M059J (cell line): ENCODE measurements at regions not wholly inside any gene's neighbourhood (a gene's known extent, or its start where the extent isn't known, plus 50 kb on each side); places are given as distances from the start of the nearest gene placed in this dataset.
"Not testable (repeated sequence)": the region's sequence is repeated elsewhere in the genome, so short reads cannot be mapped to it uniquely, and the experiment has no call there.

Source experiments
- DNase-seq: peaks from one replicate; pipeline ENCODE4 v3.0.0-alpha.2; 2012; ENCODE audit warnings: low read depth

- no peak for DNase-seq
Measured at GRCh38 chr6:81564470-81565068, 187.9 kb downstream of the TENT5A start.

DNA sequence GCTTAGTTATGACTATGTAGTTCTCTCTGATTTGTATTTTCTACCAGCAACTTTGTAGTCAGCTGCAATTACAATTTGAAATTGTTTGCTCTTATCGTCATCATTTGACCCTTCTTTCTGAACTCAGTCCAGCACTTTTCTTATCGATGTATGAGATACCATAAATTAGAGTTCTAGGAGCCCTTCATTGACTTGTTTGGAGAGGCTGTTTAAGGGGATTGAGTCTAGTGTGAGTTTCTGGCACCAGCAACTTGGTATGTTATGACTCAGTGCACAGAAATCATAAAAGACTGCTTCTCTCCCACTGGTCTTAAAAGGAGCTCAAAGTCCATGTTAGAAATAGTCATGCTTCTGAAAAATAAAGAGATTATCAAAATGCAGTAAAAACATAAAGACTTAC is 190.3 kb downstream of the TENT5A start:
- peak; percentile 82 for DNase-seq

DNA sequence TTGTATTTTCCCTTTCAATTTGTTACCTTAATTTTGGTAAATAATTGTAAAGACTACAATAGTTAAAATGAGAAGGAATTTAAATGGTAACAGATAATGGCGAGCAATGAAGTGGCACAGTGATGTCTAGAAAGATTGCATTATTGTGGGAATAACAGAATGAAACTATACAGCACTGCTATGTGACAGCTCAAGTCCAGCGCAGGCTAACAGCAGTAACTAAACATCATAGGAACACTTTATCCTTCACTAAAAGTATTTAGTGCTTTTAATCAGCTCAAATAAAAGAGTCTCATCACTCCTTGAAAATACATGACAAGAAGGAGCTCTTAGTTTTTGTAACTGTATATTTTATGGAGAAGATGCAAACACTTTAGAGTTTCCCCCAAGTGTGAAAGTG is 190.8 kb downstream of the TENT5A start:
- no peak for DNase-seq

DNA sequence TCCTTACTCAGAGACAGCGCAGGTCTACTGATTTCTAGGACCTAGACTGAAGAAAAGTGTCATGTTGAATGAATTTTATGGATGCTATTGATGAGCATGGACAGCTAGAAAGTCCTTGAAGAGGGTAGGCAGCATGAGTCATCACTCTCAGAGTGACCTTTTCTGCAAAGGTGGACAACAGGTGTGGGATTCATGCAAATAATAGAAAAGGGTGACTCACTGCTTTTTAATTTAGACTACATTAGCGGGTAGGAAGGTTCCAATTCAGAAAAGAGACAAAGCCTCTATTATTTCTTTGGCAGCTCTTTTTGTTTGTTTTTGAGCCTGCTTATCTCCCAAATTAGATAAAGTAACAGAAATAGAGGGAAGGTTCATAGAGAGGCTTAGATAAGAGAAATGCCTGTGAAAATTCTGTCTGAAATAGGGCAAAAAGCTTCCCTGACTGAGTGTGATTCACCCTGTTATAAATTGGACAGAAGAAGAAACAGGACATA is 191.4 kb downstream of the TENT5A start:
- peak; percentile 51 for DNase-seq

GRCh38 chr6:81557811-81558210 is 194.7 kb downstream of the TENT5A start:
- DNase-seq = no peak

DNA sequence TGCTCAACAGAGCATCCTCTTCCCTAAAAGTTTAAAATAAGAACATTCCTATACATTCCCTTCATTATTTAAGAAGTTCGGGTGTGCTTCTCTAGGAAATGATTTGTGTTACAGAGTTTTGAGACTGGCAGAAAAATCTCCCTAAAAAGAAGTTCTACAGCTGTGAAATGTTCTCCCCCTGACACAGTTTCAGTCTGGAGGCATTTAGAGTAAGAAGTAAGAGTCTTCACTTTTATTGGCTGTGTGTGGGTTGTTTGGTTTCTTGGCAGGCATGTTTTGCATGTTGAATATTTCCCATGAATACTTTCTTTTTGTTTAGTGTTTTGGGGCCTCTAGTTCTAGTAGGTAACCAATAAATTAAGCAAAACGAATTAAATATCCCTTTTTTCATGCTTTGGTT is 195.9 kb downstream of the TENT5A start:
- no peak for DNase-seq

DNA sequence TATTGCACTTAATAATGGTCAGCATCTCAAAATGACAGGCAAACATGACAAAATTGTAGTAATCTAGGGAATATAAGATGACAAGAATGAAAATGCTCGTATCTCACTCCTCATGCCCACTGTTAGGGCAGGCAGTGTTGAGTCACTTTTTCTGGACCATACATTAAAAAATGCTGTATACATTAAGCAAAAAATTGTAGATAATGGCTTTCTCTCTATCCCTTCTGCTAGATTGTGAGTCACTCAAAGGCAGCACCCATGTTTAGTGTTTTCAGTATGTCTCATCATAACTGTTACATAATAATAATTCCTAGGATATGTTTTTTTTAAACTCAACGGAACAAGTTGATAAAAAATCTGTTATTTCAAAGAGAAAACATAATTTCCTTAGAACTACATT is 199.3 kb downstream of the TENT5A start:
- DNase-seq = no peak

GRCh38 chr6:81552644-81553043 is 199.8 kb downstream of the TENT5A start:
- DNase-seq = no peak

- no peak for DNase-seq
Measured at GRCh38 chr6:81547149-81547548, 205.3 kb downstream of the TENT5A start.

DNA sequence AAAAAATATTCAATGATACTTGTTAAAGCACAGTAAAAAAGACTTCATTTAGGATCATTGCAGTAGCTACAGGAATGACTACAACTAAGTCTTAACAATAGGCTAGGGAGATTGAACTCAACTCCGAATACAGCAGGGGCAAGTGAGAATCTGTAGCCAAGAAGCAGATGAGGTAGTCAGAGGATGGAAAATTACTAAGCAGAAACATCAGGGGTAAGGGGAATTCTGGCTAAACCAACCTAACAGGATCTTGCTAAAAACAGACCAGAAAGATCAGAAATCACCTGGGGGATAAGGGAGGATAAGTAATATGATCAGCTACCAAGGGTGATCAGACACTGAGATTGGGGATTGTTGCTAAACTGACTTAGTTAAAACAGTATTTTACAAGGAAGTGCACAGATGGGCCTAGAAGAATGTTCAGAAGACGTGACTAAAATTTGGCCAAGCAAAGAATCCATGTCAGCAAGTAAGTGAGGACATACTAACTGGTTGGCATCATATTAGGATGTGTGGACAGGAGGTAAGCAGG is 217.5 kb downstream of the TENT5A start:
- DNase-seq = no peak

- peak; percentile 9 for DNase-seq
Measured at GRCh38 chr6:81531869-81532561, 220.5 kb downstream of the TENT5A start.

DNA sequence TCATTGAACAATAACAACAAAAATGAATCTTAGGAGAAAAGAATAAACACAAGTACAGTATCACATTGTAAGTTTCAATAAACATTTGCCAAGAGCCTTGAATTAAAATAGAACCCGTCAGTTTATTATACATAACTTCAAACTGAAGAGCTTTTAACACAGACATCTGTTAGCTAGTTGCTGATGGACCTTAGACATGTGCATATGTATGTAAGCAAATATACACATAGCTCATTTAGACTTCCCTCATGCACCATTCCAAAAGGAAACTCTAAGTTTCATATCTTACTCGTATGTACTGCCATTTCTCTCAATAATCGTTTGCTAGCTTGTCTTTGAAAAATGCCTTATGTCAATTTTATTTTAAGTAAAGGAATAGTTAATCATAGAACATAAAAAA is 235.0 kb downstream of the TENT5A start:
- DNase-seq = no peak

- no peak for DNase-seq
Measured at GRCh38 chr6:81515562-81516453, 236.7 kb downstream of the TENT5A start.

DNA sequence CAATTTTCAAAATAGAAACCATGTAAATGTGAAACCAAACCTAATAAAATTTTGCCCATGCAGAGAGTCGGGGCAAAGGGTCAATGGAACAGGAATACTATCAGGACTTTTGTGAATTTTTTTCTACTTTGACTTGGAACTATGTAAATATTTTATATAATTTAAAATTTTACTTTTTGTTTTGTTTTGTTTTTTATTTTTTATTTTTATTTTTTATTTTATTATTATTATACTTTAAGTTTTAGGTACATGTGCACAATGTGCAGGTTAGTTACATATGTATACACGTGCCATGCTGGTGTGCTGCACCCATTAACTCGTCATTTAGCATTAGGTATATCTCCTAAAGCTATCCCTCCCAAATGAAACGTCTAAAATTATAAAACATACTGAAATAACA is 238.3 kb downstream of the TENT5A start:
- DNase-seq = not testable (repeated sequence)

DNA sequence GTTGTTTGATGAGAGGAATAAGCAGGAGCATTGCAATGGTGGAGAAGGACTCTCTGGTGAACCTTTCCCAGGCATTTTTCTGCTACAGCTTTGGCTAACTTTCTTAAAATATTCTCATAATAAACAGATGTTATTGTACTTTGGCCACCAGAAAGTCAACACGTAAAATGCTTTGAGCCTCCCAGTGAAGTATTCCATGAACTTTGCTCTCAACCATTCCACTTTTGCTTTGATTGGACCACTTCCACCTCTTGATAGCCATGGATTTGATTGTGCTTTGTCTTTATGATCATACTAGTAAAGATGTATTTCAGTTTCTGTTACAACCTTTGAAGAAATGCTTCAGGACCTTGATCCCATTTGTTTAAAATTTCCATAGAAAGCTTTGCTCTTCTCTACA is 241.1 kb downstream of the TENT5A start:
- DNase-seq = no peak

- DNase-seq = no peak
Measured at GRCh38 chr6:81495999-81496398, 256.5 kb downstream of the TENT5A start.

GRCh38 chr6:81491454-81492101 is 260.9 kb downstream of the TENT5A start:
- no peak for DNase-seq

DNA sequence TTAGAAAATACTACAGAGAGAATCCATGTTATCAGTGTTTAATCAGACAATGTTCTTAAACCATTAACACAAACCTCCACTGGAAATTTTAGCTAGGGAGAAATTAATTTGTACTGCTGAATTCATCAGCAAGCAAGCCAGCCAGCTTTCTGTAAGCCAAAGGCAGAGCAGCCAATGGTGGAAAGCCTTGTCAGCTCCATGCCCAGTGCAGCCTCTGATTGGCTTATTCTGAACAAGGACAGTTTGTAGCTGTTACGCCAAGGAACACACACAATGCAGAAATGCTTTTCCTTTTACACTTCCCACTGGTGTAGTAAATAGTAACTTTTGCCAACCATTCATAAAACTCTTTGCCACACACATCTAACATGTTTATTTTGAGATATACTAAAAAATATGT is 265.0 kb downstream of the TENT5A start:
- DNase-seq = no peak

- no peak for DNase-seq
Measured at GRCh38 chr6:81486234-81486633, 266.2 kb downstream of the TENT5A start.

DNA sequence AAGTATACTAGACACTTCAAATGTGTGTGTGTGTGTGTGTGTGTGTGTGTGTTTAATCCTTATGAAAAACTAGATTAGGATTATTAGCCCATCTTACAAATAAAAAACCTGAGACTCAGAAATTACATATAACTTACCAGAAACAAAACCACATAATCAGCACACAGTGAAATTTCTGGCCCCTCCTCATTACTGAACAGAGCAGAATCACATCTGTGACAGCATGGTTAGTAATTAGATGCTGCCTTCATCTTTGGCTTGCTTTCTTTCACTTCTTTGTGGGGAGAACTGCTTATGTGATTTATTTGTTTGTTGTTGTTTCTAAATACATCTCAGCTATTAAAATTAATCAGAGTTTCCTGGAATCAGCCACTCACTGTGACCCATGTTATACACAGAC is 267.1 kb downstream of the TENT5A start:
- no peak for DNase-seq

DNA sequence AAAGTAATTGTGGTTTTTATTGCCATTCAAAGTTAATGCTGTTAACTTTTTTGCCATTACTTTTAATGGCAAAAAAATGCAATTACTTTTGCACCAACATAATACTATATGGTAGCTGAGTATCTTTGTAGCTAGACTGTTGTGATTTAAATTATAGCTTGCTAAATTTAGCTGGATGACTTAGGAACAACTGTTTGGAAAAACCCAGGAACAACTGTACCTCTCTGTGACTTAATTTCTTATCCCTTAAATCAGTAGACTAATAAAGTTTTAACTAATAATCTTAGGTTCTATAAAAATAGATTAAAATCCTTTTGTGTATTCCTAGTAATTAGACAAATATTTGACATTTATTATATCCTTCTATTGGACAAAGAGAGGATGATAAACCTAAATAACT is 268.2 kb downstream of the TENT5A start:
- DNase-seq = no peak

GRCh38 chr6:81480139-81480538 is 272.3 kb downstream of the TENT5A start:
- no peak for DNase-seq
